GM12878 (cell line): ENCODE measurements at regions not wholly inside any gene's neighbourhood (a gene's known extent, or its start where the extent isn't known, plus 50 kb on each side); places are given as distances from the start of the nearest gene placed in this dataset.

Source experiments
- ATAC-seq: fragments of 200-7000 bp; cut with Tn5 transposase; 3 replicates; pipeline ENCODE4 v1.9.1; 2020; ENCODE audit warnings: mild to moderate bottlenecking, moderate library complexity
- BruUV-seq: library from RNA; stranded (reverse); fragments of 400-500 nt; replicated peaks from 2 replicates; lab custom pipeline; 2021; lab: Mats Ljungman, UMichigan
- CTCF ChIA-PET: fragments of 300-600 bp; sonication (Branson Sonifier 250); formaldehyde crosslinking; extraction: SDS; loops from one replicate; lab custom pipeline; 2021; ENCODE audit warnings: inconsistent platforms; lab: Yijun Ruan, JAX
- POLR2A ChIA-PET: fragments of 350-600 bp; formaldehyde crosslinking; extraction: SDS; loops from one replicate; lab custom pipeline; 2021; ENCODE audit warnings: inconsistent platforms; lab: Charles Lee
- RAD21 ChIA-PET: fragments of 300-600 bp; sonication (Branson Sonifier 250); formaldehyde crosslinking; loops from one replicate; lab custom pipeline; 2023; ENCODE audit warnings: antibody characterized with exemption; ENCODE audit not compliant: unreplicated experiment; lab: Charles Lee
- SMC1A ChIA-PET: fragments of 300-600 bp; sonication (Branson Sonifier 250); formaldehyde crosslinking; loops from one replicate; lab custom pipeline; 2023; ENCODE audit not compliant: unreplicated experiment, uncharacterized antibody; lab: Charles Lee
- DNase-seq: peaks from one replicate; pipeline ENCODE4 v3.0.0-alpha.2; 2011; ENCODE audit warnings: low read depth, low spot score
- FAIRE-seq: peaks from 3 replicates; lab custom pipeline; 2011; peaks lifted over from hg19 to GRCh38; lab: Jason Lieb, UNC
- H2AFZ ChIP-seq: 2 replicates; pipeline ENCODE4 v1.6.0; 2011; ENCODE audit warnings: low read depth, low read length, control low read depth; ENCODE audit not compliant: control insufficient read depth
- H3K27ac ChIP-seq: 2 replicates; pipeline ENCODE4 v1.5.1; 2011; ENCODE audit warnings: control low read depth; ENCODE audit not compliant: control insufficient read depth, insufficient read depth
- H3K27me3 ChIP-seq, 2 experiments: replicated peaks in 1 of 2; 2 replicates each; pipeline versions ENCODE4 v1.6.0 to v1.6.1; 2011; ENCODE audit warnings: low read length in 1 of 2; ENCODE audit not compliant: control insufficient read depth in 2 of 2, insufficient read depth in 2 of 2
- H3K36me3 ChIP-seq, 2 experiments: 2 replicates each; pipeline ENCODE4 v1.5.1; 2011; ENCODE audit warnings: low read length in 1 of 2; ENCODE audit not compliant: control insufficient read depth in 2 of 2, insufficient read depth in 2 of 2
- H3K4me1 ChIP-seq: 2 replicates; pipeline ENCODE4 v1.6.1; 2011; ENCODE audit warnings: mild to moderate bottlenecking, low read length, moderate library complexity, mixed read lengths; ENCODE audit not compliant: control insufficient read depth, insufficient read depth
- H3K4me2 ChIP-seq: 2 replicates; pipeline ENCODE4 v1.6.0; 2011; ENCODE audit warnings: control low read depth; ENCODE audit not compliant: control insufficient read depth, insufficient read depth
- H3K4me3 ChIP-seq: fragments of 200-600 bp; sonication (generic); 2 replicates; pipeline ENCODE4 v1.5.1; 2016
- H3K79me2 ChIP-seq: 2 replicates; pipeline ENCODE4 v1.6.0; 2011; ENCODE audit warnings: low read length; ENCODE audit not compliant: control insufficient read depth, insufficient read depth
- H3K9ac ChIP-seq: 2 replicates; pipeline ENCODE4 v1.8.0; 2011; ENCODE audit warnings: low read length, control low read depth, mixed read lengths; ENCODE audit not compliant: control insufficient read depth, insufficient read depth
- H3K9me3 ChIP-seq: replicated peaks from 3 replicates; pipeline ENCODE4 v1.5.1; 2011; ENCODE audit warnings: mild to moderate bottlenecking, low read length; ENCODE audit not compliant: control insufficient read depth, insufficient read depth
- H4K20me1 ChIP-seq: 2 replicates; pipeline ENCODE4 v1.6.0; 2011; ENCODE audit not compliant: control insufficient read depth, insufficient read depth
- BRCA1 ChIP-seq: IDR thresholded peaks from 2 replicates; pipeline ENCODE4 v1.6.1; 2011; ENCODE audit warnings: low read depth, low read length, improper control_type of control experiment
- MEF2B ChIP-seq: fragments of 450-650 bp; IDR thresholded peaks from 2 replicates; pipeline ENCODE4 v1.6.1; 2018; ENCODE audit warnings: mild to moderate bottlenecking, moderate library complexity; ENCODE audit not compliant: partially characterized antibody, poor library complexity, severe bottlenecking
- NFXL1 ChIP-seq: fragments of 450-650 bp; IDR thresholded peaks from 2 replicates; pipeline ENCODE4 v1.6.1; 2017; ENCODE audit warnings: antibody characterized with exemption, mild to moderate bottlenecking, borderline replicate concordance
- NFYB ChIP-seq: IDR thresholded peaks from 2 replicates; pipeline ENCODE4 v1.6.1; 2011; ENCODE audit warnings: low read depth, mild to moderate bottlenecking, low read length, improper control_type of control experiment, moderate library complexity; ENCODE audit not compliant: insufficient read depth
- POLR2AphosphoS2 ChIP-seq: IDR thresholded peaks from 2 replicates; pipeline ENCODE4 v1.6.1; 2011; ENCODE audit warnings: low read depth, mild to moderate bottlenecking, low read length, improper control_type of control experiment, moderate library complexity
- WGBS: methylation state at CpG from one replicate; pipeline ENCODE4 v1.1.6; 2016; ENCODE audit warnings: low lambda C conversion rate; ENCODE audit not compliant: insufficient replicate concordance, insufficient coverage; ENCODE audit errors: missing lambda C conversion rate; 5-methylcytosine and 5-hydroxymethylcytosine counted together
- in situ Hi-C: fragments of 300-500 bp; cut with MboI; formaldehyde crosslinking; loops from 9 replicates; pipeline ENCODE4 v1.14.3; 2018; ENCODE audit warnings: mixed read lengths
- intact Hi-C: fragments of 100-400 bp; cut with micrococcal nuclease; formaldehyde crosslinking; loops from one replicate; pipeline ENCODE4 v1.14.2; 2022; ENCODE audit not compliant: unreplicated experiment

GRCh38 chr1:209040351-209040750 is 543.2 kb upstream of the CAMK1G start:
- ChIA-PET CTCF (interaction anchor here (0.6 kb wide), 1 partner anchor 1006 kb away, joined by 3 read pairs; no protein-coding TSS in a partner anchor), SMC1A (interaction anchor here (0.6 kb wide), 1 partner anchor 1018 kb away, joined by 3 read pairs; no protein-coding TSS in a partner anchor), RAD21 (interaction anchor here (1.0 kb wide), 1 partner anchor 8 kb away, joined by 3 read pairs; no protein-coding TSS in a partner anchor), POLR2A (no interaction called here)
- Histone ChIP-seq H3K27me3 (no peaks in the 10 kb centered on the region), H3K4me2 (no peak overlapping the region), H3K36me3 (no peaks in the 10 kb centered on the region), H3K9ac (no peak overlapping the region), H4K20me1 (no peaks in the 10 kb centered on the region), H3K4me3 (no peak overlapping the region), H3K79me2 (no peaks in the 10 kb centered on the region), H2AFZ (no peak overlapping the region), H3K9me3 (no peaks in the 10 kb centered on the region; the same call in 2 of the 3 replicates), H3K27ac (no peak overlapping the region), H3K4me1 (no peaks in the 10 kb centered on the region)
- TF ChIP-seq POLR2AphosphoS2 (no peak), BRCA1 (no peak), MEF2B (no peak)
- FAIRE-seq (no peak), DNase-seq (no peak), ATAC-seq (no peak)
- intact Hi-C loops (no loop called here), in situ Hi-C loops (no loop called here)
- no TSS peak for BruUV-seq
- 11% methylated on average over 3 of the region's 3 CpGs for WGBS

- intact Hi-C loops, result no loop called here
- Histone ChIP-seq H3K4me2 (no peak overlapping the region), H3K9me3 (no peaks in the 10 kb centered on the region; the same call in 2 of the 3 replicates), H3K27me3 (no peaks in the 10 kb centered on the region; a peak in 1 of 4 replicates), H3K27ac (no peak overlapping the region), H3K36me3 (no peaks in the 10 kb centered on the region), H3K9ac (no peak overlapping the region), H3K79me2 (no peaks in the 10 kb centered on the region), H2AFZ (no peak overlapping the region), H3K4me1 (no peaks in the 10 kb centered on the region), H4K20me1 (no peaks in the 10 kb centered on the region), H3K4me3 (no peak overlapping the region)
- TF ChIP-seq NFYB (0 out of 2 replicates have a peak, but pooled peaks have one; percentile 22), NFXL1 (no peak)
- in situ Hi-C loops, result no loop called here
- CTCF ChIA-PET, result no interaction called here
- POLR2A ChIA-PET, result no interaction called here
- SMC1A ChIA-PET, result no interaction called here
- 20% methylated on average over 2 of the region's 2 CpGs for WGBS
- BruUV-seq, result no TSS peak
- FAIRE-seq, result no peak
- RAD21 ChIA-PET, result no interaction called here
- peak; percentile 37; the same call in 2 of the 3 replicates for ATAC-seq
- DNase-seq, result no peak
Observed at GRCh38 chr1:209041927-209042326, 541.6 kb upstream of the CAMK1G start.
